ENCODE measurements at regions not wholly inside any gene's neighbourhood (a gene's known extent, or its start where the extent isn't known, plus 50 kb on each side); places are given as distances from the start of the nearest gene placed in this dataset.

- peak; percentile 82 for TF ChIP-seq CHD7 (IDR thresholded peaks at IDR 0.05; ENCODE audit: insufficient replicate concordance, low read length)
- TF ChIP-seq BCL11A (IDR thresholded peaks at IDR 0.05; ENCODE audit: low read depth in 2 of 2, low read length in 2 of 2): no peak
- TF ChIP-seq TBP (IDR thresholded peaks at IDR 0.05; ENCODE audit: low read depth, low read length): no peak
- TF ChIP-seq POLR2AphosphoS5 (IDR thresholded peaks at IDR 0.05; ENCODE audit: low read depth, low read length): no peak
- no peak for TF ChIP-seq EGR1 (IDR thresholded peaks at IDR 0.05; ENCODE audit: borderline replicate concordance, low read depth, low read length)
- peak; percentile 85 for TF ChIP-seq NANOG (IDR thresholded peaks at IDR 0.05; ENCODE audit: insufficient read depth, low read depth, low read length, poor library complexity, severe bottlenecking)
- no peak for TF ChIP-seq SP2 (IDR thresholded peaks at IDR 0.05; ENCODE audit: low read length)
- TF ChIP-seq CTBP2 (IDR thresholded peaks at IDR 0.05; ENCODE audit: borderline replicate concordance, insufficient read depth, insufficient read length, low read length): peak; percentile 55
- no peak for TF ChIP-seq ASH2L (IDR thresholded peaks at IDR 0.05; ENCODE audit: low read length)
- peak; percentile 80 for TF ChIP-seq POU5F1 (IDR thresholded peaks at IDR 0.05; ENCODE audit: low read depth, low read length)
Observed at GRCh38 chr15:24856397-24857390, 98.1 kb upstream of the SNRPN start (continued).
